Loucy (cell line): ENCODE measurements at regions not wholly inside any gene's neighbourhood (a gene's known extent, or its start where the extent isn't known, plus 50 kb on each side); places are given as distances from the start of the nearest gene placed in this dataset.

Source experiments
- EZH2phosphoT487 ChIP-seq: fragments of 200-600 bp; IDR thresholded peaks from 2 replicates; pipeline ENCODE4 v1.6.1; 2018; ENCODE audit warnings: antibody characterized with exemption, mild to moderate bottlenecking, moderate library complexity, borderline replicate concordance
- TF ChIP-seq, protein P1 (sequence below): fragments of 200-600 bp; sonication (generic); conservative IDR thresholded peaks from 2 replicates; pipeline ENCODE4 v1.5.1; 2014; ENCODE audit warnings: mild to moderate bottlenecking, antibody characterized with exemption, low read length

DNA sequence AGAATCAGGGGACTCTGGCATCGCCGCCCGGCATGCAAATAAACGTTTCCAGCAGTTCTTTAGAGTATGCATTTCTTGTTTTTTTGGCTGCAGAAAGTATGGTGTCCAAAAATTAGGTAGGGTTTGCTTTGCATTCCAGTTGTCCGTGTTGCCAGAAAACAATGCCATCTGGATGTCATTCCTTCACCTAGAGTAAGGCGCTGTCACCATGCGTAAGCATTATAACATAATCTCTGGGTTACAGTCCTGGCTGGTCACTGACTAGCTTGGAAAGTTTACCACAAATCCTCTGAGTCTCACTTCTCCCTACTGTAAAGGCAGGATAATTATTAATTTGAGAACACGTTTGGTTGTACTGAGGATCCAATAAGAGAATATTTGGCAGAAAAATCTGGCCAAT, 457.7 kb downstream of the XYLT1 start:
- TF ChIP-seq, protein P1, sequence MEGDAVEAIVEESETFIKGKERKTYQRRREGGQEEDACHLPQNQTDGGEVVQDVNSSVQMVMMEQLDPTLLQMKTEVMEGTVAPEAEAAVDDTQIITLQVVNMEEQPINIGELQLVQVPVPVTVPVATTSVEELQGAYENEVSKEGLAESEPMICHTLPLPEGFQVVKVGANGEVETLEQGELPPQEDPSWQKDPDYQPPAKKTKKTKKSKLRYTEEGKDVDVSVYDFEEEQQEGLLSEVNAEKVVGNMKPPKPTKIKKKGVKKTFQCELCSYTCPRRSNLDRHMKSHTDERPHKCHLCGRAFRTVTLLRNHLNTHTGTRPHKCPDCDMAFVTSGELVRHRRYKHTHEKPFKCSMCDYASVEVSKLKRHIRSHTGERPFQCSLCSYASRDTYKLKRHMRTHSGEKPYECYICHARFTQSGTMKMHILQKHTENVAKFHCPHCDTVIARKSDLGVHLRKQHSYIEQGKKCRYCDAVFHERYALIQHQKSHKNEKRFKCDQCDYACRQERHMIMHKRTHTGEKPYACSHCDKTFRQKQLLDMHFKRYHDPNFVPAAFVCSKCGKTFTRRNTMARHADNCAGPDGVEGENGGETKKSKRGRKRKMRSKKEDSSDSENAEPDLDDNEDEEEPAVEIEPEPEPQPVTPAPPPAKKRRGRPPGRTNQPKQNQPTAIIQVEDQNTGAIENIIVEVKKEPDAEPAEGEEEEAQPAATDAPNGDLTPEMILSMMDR, result no peak
- no peak for TF ChIP-seq EZH2phosphoT487
